Ramos (cell line): ENCODE measurements at regions not wholly inside any gene's neighbourhood (a gene's known extent, or its start where the extent isn't known, plus 50 kb on each side); places are given as distances from the start of the nearest gene placed in this dataset.

ENCODE experiments used
- in situ Hi-C: fragments of 300-500 bp; cut with MboI; formaldehyde crosslinking; loops from one replicate; pipeline ENCODE4 v1.14.3; 2022; ENCODE audit warnings: low sequenced_read_pairs; ENCODE audit not compliant: unreplicated experiment

DNA sequence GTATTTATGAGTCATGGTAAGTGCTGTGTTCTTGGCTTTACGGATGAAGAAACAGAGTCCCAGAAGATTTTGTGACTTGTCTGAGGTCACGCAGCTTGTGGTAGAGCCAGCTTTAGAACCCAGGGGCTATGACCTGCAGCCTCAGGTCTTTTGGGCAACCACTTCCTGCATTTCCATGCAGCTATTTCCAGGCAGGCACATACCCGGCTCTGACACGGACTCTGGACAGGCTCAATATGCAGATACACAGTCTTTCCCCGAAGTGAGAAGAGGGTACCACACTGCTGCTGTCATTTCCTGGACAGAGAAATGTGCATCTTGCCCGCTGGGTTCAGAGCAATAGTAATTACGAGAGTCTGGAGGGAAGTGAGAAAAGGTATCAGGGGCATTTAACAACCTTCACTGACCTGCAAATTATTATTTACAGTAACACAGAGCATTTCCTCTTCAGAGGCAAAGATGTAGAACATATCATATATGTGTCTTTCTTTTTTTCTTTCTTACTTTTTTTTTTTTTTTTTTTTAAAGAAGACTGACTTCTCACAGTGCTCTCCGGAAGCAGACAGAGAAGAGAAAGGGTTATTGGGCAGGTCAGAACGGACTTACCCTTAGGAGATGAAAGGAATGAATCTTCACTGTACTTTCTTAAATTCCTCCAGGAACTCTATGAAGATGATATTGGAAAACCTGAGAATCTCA, 185.1 kb downstream of the CLIC5 start:
- in situ Hi-C loops = no loop called here

DNA sequence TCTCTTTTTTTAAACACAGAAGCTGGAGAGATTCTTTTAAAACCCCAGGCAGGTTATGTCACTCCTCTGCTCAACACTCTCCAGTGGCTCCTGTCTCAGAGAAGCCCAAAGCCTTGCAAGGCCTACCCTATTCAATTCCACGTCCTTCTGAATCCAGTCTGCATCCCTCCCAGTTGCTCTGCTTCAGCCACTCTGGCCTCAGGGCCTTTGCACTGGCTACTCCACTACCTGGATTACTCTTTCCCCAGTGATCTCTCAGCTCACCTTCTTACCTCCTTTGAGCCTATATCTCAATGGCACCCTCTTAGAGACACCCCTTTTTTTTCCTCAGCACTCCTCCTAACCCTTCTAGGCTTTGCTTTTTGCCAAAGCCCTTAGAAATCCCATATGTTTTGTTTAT, 185.8 kb downstream of the CLIC5 start:
- in situ Hi-C loops = no loop called here

DNA sequence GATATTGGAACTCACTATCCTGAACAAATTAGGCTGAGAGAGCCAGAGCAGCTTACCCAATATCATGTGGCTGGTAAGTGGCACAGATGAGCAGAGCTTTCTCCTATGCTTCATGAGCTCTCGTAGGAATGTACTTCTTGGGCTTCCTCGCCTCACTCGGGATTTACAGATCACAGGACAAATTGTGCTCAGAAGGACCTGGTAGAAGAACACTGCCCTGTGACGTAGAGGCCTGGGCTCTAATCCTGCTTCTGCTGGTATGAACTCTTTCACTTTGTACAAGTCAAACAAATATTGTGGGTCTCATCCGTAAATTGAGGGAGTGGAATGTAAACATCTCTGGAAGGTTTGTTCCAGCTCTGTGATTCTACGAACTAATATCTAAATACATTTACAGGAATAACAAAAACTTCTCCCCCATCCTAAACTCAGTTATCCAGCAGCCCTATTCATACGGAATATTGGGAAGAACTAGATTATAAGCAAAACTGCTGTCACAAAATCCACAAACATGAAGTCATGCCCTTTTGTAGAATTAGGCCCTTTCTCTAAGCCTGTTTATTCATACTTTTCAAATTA, 187.6 kb downstream of the CLIC5 start:
- in situ Hi-C loops = no loop called here

DNA sequence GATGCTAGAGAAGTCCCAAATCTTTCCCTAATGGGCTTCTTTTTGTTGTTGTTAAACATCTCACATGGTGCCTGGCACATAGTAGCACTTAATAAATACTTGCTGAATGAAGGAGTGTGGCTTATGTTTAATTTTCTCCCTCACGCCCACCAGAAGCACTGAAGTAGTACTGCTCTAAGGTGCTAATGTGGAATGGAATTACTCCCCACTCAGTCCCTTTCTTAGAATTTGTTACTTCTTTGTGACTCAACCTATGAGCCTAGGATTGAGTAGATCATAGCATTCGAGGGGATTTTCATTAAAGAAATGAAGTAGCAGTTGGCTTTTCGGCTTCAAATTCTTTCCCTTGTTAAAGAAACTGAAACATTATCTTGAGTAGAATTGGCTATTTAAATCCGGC, 192.8 kb downstream of the CLIC5 start:
- in situ Hi-C loops = no loop called here

DNA sequence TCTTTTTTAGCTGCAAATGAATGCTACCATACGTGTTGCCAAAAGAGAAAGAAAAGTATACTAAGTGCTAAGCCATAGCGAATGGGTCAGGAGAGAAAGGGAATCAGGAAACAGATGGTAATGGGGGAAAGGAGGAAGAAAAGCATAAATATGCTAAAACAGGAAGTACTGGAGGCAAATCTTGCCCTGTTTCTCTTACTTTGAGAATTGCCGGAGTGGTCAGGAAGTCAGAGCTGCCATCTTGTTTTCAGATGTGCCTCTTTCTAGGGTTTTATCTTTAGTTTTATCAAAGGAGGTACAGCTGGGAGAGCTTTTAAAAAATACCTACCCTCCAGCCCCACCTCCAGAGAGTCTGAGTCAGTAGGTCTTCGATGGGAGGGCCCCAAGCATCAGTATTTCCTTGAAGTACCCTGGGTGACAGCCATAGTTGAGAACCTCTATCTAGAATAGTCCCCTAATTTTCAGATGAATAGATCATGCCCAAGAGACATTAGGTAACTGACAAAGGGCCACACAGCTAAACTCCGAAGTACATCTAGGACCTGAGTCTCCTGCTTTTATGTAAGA, 193.3 kb downstream of the CLIC5 start:
- in situ Hi-C loops = no loop called here

DNA sequence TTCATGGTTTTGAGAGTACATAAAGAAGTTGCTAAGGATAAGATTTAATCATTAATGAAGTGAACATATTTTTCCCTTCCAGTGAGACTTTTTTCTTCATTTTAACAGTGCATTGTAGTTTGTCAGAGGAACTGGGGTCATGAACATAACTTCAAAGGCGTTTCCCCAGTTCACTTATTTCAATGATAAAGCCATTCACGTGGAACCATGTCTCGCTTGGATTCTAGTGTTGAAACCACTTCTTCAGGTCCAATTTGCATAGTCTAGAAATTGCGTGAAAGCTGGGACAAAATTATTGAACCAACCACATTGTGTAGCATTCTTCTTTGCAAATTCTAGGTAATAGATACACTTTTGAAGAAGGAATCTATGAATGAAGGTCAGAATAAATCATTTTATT, 197.0 kb downstream of the CLIC5 start:
- in situ Hi-C loops = no loop called here

DNA sequence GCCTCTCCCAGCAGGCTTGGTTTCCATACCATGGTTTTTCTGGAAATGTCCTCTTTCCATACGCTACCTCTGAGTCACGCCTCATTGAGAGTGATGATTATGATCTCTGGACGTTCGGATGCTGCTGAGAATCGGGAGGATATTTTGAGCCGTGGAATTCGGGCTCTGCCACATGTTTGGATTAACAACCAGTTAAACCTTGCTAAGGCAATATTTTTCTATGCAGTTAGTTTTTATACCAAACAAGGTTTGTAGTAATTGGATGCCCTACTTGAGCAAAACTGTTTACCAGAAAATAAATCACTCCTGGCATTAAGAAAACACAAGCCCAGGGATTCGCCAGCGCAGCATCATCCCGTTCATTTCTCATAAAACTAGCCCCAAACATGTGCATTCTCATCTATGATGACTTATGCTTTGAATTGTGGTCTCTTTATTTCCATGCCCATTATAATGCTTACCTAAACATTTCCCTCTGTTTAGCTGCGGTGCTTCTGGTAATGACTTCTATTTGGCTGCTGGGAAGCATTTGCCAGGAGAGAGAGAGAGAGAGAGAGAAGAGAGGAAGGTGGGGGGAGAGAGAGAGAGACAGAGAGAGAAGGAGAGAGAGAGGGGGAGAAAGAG, 198.9 kb downstream of the CLIC5 start:
- in situ Hi-C loops = no loop called here

DNA sequence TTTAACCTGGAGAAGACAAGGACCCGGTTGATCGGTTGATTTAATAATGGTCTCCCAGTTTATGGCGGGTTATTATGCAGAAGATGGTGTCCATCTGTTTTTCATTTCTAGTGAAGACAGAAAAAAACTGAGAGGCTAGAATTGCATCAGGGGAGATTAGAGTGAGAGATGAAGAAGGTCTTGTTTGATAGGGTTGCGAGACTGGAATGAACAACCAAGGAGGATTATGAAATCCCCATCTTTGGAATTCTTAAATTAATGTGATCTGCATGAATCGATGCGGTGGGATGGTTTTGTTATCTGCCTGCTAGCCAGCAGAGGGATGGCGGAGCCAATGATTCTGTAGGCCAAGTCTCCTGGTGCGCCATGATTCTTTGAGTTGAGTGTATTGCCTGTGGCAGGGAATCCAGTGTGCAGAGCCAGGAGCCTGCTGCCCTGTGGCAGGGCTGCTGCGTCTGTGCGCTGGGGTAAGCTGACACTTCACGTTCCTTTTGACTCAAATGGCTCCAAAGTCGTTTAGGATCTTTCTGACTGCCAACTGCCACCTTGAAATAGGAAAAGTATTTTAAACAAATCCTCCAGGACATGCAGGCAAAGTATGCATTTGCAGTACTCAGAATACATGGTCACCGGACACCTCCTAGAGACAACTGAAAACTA, 200.1 kb downstream of the CLIC5 start:
- in situ Hi-C loops = no loop called here

DNA sequence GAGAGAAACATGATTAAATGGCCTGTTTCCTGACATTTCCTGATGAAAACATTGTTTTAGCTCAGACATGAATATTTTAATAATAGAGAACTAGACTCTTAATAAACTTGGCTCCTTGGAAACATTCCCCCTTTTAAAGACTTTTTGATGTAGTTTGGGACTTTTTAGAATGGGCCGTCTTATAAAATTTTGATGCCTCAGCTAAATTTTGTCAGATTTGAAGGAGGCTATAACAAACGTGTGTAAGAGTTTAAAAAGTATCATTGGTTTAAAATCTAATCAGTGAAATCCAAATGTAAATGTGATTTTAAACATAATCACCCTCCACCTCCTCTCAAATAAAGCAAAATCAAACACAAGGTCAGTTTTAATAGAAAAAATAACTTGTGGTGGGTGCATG, 200.9 kb downstream of the CLIC5 start:
- in situ Hi-C loops = no loop called here

DNA sequence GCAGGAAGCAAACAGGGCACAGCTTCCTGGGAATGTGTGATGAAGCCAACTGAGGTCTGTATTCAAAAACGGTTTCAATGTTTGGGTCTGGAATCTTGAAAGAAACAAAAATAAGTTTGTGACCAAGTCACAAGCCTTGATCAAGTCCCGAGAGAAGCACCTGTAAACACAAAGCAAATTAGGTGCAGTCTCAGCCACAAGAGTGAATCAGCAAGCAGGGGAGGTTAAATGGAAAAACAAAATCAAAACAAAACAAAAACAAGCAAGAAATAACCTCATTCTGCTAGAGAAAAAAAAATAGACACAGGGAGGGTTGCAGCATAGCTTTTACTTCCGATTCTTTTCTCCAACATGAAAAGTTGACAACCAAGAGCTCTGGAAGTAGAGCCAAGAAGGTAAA, 201.7 kb downstream of the CLIC5 start:
- in situ Hi-C loops = no loop called here

DNA sequence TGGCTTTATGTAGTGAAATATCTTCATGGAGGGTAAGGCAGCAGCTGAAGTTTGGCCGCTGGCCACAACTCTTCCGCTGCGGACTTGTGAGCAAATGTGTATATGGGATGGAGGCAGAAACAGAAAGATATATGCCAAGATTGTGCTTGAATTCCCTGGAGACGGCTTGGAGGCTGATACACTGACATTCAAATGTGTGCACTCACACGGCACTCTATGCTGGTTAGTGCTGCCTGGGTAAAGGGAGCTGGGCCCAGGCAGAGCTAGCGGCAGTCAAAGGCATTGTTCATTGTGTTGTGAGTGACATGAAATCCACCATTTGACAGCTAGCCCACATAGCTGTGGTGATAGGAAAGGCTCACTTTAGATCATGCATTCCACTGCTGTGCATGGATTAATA, 202.7 kb downstream of the CLIC5 start:
- in situ Hi-C loops = no loop called here

DNA sequence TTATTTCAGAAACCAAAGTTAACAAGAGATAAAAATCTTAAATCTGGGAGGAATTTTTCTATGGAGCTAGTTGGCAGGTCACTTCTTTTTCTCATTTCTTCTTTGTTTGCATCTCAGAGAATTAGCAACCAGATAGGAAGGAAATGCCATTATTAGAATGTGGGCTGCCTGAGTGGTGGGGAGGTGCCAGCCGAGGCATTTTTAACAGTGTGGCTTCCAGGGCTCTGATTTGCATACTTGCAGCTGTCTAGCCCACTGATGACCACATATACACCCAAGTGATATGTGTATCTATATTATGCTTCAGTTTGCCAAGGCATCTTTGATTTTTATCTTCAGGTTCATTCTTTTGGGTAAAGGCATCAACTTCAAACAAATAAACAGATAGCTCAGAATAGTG, 206.7 kb downstream of the CLIC5 start:
- in situ Hi-C loops = no loop called here

DNA sequence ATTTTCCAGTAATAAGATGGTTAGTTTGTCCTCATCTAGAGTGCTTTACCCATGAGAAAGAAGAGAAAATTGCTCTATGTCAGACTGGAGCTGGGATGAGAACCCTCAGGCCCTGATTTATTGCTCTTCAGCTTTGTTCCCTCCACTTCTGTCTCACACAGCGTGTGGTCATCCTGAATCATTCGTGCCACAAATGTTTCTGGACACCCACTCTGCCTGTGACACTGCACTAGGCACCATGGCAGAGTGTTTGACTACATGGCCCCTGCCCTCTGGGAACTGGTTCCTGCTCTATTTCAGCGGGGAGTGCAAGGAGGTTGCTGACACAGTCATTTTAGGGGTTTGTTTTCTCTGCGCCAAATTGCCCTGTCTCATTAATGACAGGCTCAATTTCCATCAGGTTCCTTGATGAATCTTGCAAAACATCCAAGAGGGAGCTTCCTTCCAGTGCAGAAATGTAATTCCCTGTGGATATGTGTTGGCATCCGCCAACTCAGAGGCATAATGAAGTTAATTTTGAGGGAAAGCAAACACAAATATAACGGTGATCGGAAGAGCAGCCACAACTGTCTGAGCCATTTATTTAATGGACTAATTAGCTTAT, 207.5 kb downstream of the CLIC5 start:
- in situ Hi-C loops = no loop called here

DNA sequence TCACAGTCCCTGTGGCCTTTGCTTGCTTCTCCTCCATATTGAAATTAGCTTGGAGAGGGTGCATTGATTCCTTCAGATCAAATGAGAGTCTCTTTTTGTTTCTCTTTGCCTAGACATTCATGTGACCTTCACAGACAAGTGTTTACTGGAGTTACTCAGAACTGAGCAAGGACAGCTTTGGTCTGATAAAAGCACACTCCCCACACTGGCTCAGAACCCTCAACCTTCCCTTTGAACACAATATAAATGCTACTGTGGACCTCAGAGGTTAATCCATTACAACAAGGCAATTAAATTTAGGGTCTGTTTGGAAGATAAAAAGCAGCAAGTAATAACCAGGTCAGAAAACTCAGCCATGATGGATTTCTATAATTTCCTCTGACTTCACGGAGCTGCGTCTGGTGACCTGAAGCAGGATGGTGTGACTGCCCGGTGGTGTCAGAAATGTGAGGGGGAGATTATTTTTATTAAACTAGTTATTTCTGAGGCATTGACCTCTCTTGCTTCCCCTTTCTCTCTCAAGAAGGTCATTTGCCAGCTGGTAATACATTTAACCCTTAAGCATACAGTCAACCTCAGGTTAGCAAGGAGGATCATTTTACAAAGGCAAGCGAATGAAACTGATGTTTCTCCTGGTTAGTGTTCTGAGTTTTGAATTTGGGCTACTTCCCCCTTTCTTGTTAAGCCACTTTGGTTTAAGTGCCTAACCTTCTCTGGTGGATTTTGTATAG, 208.2 kb downstream of the CLIC5 start:
- in situ Hi-C loops = no loop called here

DNA sequence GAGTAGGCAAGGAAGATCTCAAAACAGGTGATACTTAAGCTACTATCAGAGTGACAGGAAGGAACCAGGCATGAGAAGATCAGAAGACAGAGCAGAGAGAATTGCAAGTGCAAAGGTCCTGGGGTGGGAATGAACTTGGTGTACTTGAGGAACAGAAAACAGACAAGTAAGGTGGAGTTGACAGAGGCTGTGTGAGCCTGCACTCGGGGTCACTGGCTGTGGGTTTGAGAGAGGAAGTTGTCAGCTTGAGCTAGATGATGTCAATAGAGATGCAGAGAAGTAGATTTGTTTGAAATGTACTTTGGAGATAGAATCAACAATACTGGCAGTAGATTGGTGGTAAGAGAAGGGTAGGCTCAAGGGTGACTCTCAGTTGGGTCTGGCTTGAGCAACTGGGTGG, 209.5 kb downstream of the CLIC5 start:
- in situ Hi-C loops = no loop called here

DNA sequence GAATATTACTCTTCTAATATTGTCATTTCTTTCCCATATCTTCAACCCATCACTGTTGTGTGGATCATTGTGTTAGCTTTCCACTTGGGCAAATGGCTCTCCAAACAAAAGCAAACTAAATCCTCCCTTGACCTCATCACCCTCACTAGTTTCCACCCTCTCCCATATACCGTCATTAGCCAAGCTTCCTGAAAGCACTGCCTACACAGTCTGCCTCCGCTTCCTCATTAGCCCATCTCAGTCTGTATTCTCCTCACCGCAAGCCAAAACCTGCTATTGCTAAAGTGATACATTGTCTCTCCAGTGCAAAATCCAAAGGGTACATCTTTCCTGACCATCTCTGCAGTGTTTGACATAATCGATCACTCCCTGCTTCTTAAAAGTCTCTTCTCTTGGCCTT, 212.6 kb downstream of the CLIC5 start:
- in situ Hi-C loops = no loop called here

DNA sequence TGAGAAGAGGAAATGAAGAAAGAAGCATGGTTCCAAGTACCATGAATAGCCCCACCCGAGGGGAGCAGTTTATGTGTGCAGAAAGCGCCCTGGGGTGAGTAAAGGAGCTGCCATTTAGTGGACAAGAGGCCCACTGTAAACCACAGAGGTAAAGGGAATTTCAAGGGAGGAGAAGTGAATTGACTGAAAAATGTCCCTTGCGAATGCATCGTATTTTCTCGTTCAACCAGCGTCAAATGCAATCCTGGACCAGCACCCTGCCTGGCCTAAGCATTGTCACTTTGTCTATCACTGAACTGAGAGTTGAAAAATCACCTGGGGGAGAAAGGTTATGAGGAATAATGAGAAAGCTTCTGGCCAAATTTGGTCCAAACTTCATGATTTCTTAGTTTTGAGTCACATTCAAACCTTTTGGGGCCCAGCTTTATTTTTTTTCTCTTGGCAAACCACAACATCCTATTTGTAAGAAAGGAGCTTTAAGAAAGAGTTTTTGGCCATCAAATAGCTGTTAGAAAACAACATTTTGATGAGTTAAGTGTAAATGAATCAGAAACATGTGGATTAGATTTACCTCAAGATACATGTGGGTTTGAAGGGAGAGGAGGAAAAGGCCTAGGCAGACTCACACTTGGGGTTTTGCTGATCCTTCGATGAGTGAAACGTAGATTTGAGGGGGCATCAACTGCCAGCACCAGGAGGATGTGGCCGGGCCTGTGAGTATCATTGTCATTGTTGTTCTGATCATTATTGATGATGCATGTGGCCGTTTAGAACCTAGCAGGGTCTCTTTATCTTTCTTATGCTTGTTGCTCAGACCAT, 214.0 kb downstream of the CLIC5 start:
- in situ Hi-C loops = no loop called here

DNA sequence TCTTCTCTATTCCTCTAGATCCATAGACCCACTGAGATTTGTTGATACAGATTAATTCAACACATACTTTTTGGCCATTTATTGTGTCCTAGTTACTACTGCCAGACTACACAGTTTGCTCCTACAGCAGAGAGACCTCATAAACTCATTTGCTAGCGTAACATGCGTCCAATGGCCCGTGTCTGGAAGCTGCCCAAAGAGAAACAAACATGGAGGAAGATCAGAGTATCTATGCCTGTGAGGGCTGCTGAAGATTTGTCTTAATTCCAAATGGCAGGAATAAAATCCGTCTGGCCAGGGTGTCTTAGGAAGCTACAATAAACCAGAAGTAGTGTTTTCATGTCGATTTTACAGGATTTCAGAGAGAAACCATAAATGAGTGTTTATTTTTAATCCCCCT, 214.7 kb downstream of the CLIC5 start:
- in situ Hi-C loops = no loop called here

DNA sequence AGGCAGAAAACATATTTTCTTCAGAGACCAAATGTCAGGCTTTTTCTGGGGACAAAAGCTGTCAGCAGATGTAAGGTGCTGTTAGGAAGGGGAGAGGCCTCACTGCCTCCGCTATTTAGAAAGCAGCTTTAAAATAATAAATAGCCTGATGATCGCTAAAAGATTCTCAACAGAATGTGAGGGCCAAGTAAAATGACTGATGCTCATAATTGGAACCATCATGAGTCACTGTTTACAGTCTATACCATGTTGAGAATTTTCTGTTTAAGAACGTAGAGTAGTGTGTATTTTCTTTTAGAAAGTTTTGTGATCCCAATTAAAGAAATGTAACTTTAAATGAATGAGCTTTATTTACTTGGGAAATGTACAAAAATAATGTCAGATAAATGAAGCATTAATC, 220.0 kb downstream of the CLIC5 start:
- in situ Hi-C loops = no loop called here
